ENCODE measurements at regions not wholly inside any gene's neighbourhood (a gene's known extent, or its start where the extent isn't known, plus 50 kb on each side); places are given as distances from the start of the nearest gene placed in this dataset.

- ATAC-seq (no peak), DNase-seq (ENCODE audit: low read depth, low spot score) (no peak)
- CTCF ChIA-PET, result no interaction called here
- no peak overlapping the region for H3K4me2 ChIP-seq (ENCODE audit: low read length)
- no peaks in the 10 kb centered on the region for H3K27me3 ChIP-seq (ENCODE audit: insufficient read depth, low read length)
- H3K4me1 ChIP-seq (ENCODE audit: control insufficient read depth in 1 of 2, insufficient read depth in 2 of 2, low read length in 2 of 2), result no peaks in the 10 kb centered on the region
- no peak overlapping the region for H3K9ac ChIP-seq (ENCODE audit: low read length)
- BruUV-seq (replicated peaks), result no TSS peak
- POLR2A ChIA-PET, result no interaction called here
- no peaks in the 10 kb centered on the region for H3K9me2 ChIP-seq (ENCODE audit: insufficient read depth)
- no peak overlapping the region for H3K4me3 ChIP-seq (replicated peaks in 1 of 2; ENCODE audit: low read depth in 1 of 2, low read length in 2 of 2)
- H2AFZ ChIP-seq (ENCODE audit: low read depth, low read length, poor library complexity, severe bottlenecking), result no peak overlapping the region
- intact Hi-C loops (cut with micrococcal nuclease), result loop anchor here (5.0 kb wide), 1 partner anchor 238 kb away; no protein-coding TSS in a partner anchor
- no peaks in the 10 kb centered on the region for H3K79me2 ChIP-seq (ENCODE audit: insufficient read depth, low read length)
- TF ChIP-seq EZH2 (IDR thresholded peaks at IDR 0.05) (no peak), MAX (IDR thresholded peaks at IDR 0.05) (no peak), SP1 (IDR thresholded peaks at IDR 0.05; ENCODE audit: low read depth) (no peak), CBX3 (IDR thresholded peaks at IDR 0.05; ENCODE audit: low read depth) (no peak), JUND (IDR thresholded peaks at IDR 0.05) (no peak), RAD21 (IDR thresholded peaks at IDR 0.05; ENCODE audit: low read depth) (no peak), ZFX (IDR thresholded peaks at IDR 0.05) (no peak), SIN3A (IDR thresholded peaks at IDR 0.05; ENCODE audit: low read depth) (no peak), ZBTB33 (IDR thresholded peaks at IDR 0.05; ENCODE audit: extremely low read depth, insufficient replicate concordance, low read length) (no peak), CEBPB (IDR thresholded peaks at IDR 0.05; ENCODE audit: low read depth) (no peak), ATF3 (IDR thresholded peaks at IDR 0.05) (no peak), REST (IDR thresholded peaks at IDR 0.05; ENCODE audit: low read depth) (no peak), POLR2AphosphoS5 (IDR thresholded peaks at IDR 0.05; ENCODE audit: low read depth, low read length) (no peak), TCF7L2 (IDR thresholded peaks at IDR 0.05; ENCODE audit: borderline replicate concordance, extremely low read depth, insufficient read depth, insufficient read length) (no peak), EZH2phosphoT487 (IDR thresholded peaks at IDR 0.05; ENCODE audit: borderline replicate concordance) (no peak), ELF1 (IDR thresholded peaks at IDR 0.05; ENCODE audit: borderline replicate concordance, low read depth) (no peak), FOSL1 (IDR thresholded peaks at IDR 0.05; ENCODE audit: low read depth) (no peak)
- no peaks in the 10 kb centered on the region for H4K20me1 ChIP-seq (ENCODE audit: insufficient read depth)
- H3K36me3 ChIP-seq (ENCODE audit: control insufficient read depth in 1 of 2, insufficient read depth in 2 of 2, low read length in 2 of 2), result no peaks in the 10 kb centered on the region
- H3K27ac ChIP-seq (ENCODE audit: low read depth, low read length), result no peak overlapping the region
- H3K9me3 ChIP-seq (ENCODE audit: control insufficient read depth in 1 of 2, insufficient read depth in 1 of 2, low read depth in 1 of 2, low read length in 2 of 2), result no peaks in the 10 kb centered on the region
- RAD21 ChIA-PET (ENCODE audit: low non-redundant PET in 1 of 2, low total read pairs in 2 of 2, uncharacterized antibody in 2 of 2, unreplicated experiment in 2 of 2), result no interaction called here
Observed at GRCh38 chr13:73293913-73294523, 235.2 kb downstream of the KLF5 start.

Data from HCT116 (cell line).